ENCODE measurements at regions not wholly inside any gene's neighbourhood (a gene's known extent, or its start where the extent isn't known, plus 50 kb on each side); places are given as distances from the start of the nearest gene placed in this dataset.

GRCh38 chr3:514192-514591 is 317.6 kb downstream of the CHL1 start:
- TF ChIP-seq CTCF (conservative IDR thresholded peaks at IDR 0.05; ENCODE audit: low read length) = no peak
- no peak for TF ChIP-seq EZH2phosphoT487 (IDR thresholded peaks at IDR 0.05; ENCODE audit: borderline replicate concordance)

All from Loucy (cell line).